Endodermal cell (in vitro differentiated cells): ENCODE measurements at regions not wholly inside any gene's neighbourhood (a gene's known extent, or its start where the extent isn't known, plus 50 kb on each side); places are given as distances from the start of the nearest gene placed in this dataset.
"Not testable (repeated sequence)": the region's sequence is repeated elsewhere in the genome, so short reads cannot be mapped to it uniquely, and the experiment has no call there.

Experiments used
- DNase-seq: peaks from one replicate; pipeline ENCODE4 v3.0.0-alpha.2; 2017
- H3K27ac ChIP-seq: 2 replicates; pipeline ENCODE4 v1.5.1; 2013; ENCODE audit warnings: mild to moderate bottlenecking, low read depth, low read length, moderate library complexity
- H3K27me3 ChIP-seq: 2 replicates; pipeline ENCODE4 v1.6.1; 2013; ENCODE audit warnings: mild to moderate bottlenecking, low read length, moderate library complexity; ENCODE audit not compliant: insufficient read depth, control insufficient read depth, poor library complexity, severe bottlenecking
- H3K36me3 ChIP-seq: 2 replicates; pipeline ENCODE4 v1.7.0; 2013; ENCODE audit warnings: mild to moderate bottlenecking, low read length, moderate library complexity; ENCODE audit not compliant: control insufficient read depth, insufficient read depth
- H3K4me1 ChIP-seq: one replicate; pipeline ENCODE4 v1.7.0; 2013; ENCODE audit warnings: low read length; ENCODE audit not compliant: control insufficient read depth, insufficient read depth
- H3K4me3 ChIP-seq: 2 replicates; pipeline ENCODE4 v1.5.1; 2013; ENCODE audit warnings: mild to moderate bottlenecking, low read length, moderate library complexity
- H3K9ac ChIP-seq: 2 replicates; pipeline ENCODE4 v1.6.1; 2013; ENCODE audit warnings: mild to moderate bottlenecking, low read length, moderate library complexity; ENCODE audit not compliant: poor library complexity, severe bottlenecking; ENCODE audit errors: extremely low read depth
- H3K9me3 ChIP-seq: 2 replicates; pipeline ENCODE4 v1.6.1; 2013; ENCODE audit warnings: mild to moderate bottlenecking, low read length, moderate library complexity; ENCODE audit not compliant: control insufficient read depth
- H3K27ac Mint-ChIP-seq: 2 replicates; pipeline ENCODE4 v1.8.0; 2020; ENCODE audit warnings: mixed read lengths
- H3K27me3 Mint-ChIP-seq: 2 replicates; pipeline ENCODE4 v1.8.0; 2021; ENCODE audit warnings: mild to moderate bottlenecking, mixed read lengths; ENCODE audit not compliant: insufficient read depth
- H3K36me3 Mint-ChIP-seq: 2 replicates; pipeline ENCODE4 v1.8.0; 2020; ENCODE audit warnings: low read depth, mixed read lengths
- H3K4me1 Mint-ChIP-seq: 2 replicates; pipeline ENCODE4 v1.8.0; 2020; ENCODE audit warnings: mixed read lengths
- H3K4me3 Mint-ChIP-seq: 2 replicates; pipeline ENCODE4 v1.8.0; 2020; ENCODE audit warnings: mild to moderate bottlenecking, moderate library complexity, mixed read lengths
- H3K9me3 Mint-ChIP-seq: 2 replicates; pipeline ENCODE4 v1.8.0; 2020; ENCODE audit warnings: mild to moderate bottlenecking, mixed read lengths
- CTCF ChIP-seq: fragments of 200-600 bp; sonication (generic); conservative IDR thresholded peaks from 2 replicates; pipeline ENCODE4 v1.5.0; 2021; ENCODE audit warnings: antibody characterized with exemption, mild to moderate bottlenecking
- WGBS, 2 experiments: methylation state at CpG; one replicate each; pipeline versions ENCODE4 v1.1.5 to v1.1.7; 2013; ENCODE audit warnings: missing lambda C conversion rate in 2 of 2, mixed read lengths in 1 of 2; ENCODE audit not compliant: insufficient coverage in 1 of 2, insufficient read length in 1 of 2; 5-methylcytosine and 5-hydroxymethylcytosine counted together

DNA sequence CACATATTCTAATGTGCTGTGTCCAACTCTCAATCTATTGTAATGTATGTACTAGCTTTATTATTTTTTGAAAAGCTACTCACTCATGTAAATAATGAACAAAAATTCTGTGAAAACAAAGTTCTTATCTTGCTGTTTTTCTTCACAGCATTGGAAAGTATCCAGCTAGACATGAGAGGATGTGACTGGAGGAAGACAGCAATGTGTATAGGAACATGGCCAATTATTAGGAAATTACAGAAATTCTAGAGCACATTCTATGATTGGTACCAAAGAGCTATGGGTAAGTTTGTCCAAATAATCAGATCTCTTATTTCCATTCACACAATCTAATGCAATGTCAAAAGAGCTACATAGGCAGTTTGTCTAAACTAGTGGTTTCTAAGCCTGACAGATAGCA lies 1100.2 kb downstream of the FSCB start:
- H3K9ac ChIP-seq, result no peak overlapping the region
- H3K36me3 ChIP-seq, result no peaks in the 10 kb centered on the region
- no peak for DNase-seq
- H3K27ac ChIP-seq, result no peak overlapping the region
- no peaks in the 10 kb centered on the region for H3K9me3 Mint-ChIP-seq
- H3K4me3 ChIP-seq, result no peak overlapping the region
- TF ChIP-seq CTCF, result no peak
- H3K27ac Mint-ChIP-seq, result no peak overlapping the region
- no peaks in the 10 kb centered on the region for H3K4me1 ChIP-seq
- no peaks in the 10 kb centered on the region for H3K9me3 ChIP-seq
- no peaks in the 10 kb centered on the region for H3K36me3 Mint-ChIP-seq
- no peaks in the 10 kb centered on the region for H3K27me3 Mint-ChIP-seq
- H3K4me1 Mint-ChIP-seq, result no peaks in the 10 kb centered on the region
- no peak overlapping the region for H3K4me3 Mint-ChIP-seq
- H3K27me3 ChIP-seq, result no peaks in the 10 kb centered on the region

GRCh38 chr14:43399289-43399688 lies 1107.8 kb downstream of the FSCB start:
- Histone ChIP-seq H3K36me3 (no peaks in the 10 kb centered on the region), H3K27ac (no peak overlapping the region), H3K9ac (no peak overlapping the region), H3K4me3 (no peak overlapping the region), H3K4me1 (no peaks in the 10 kb centered on the region), H3K27me3 (no peaks in the 10 kb centered on the region), H3K9me3 (no peaks in the 10 kb centered on the region)
- Mint-ChIP-seq H3K27me3 (no peaks in the 10 kb centered on the region), H3K4me3 (no peak overlapping the region), H3K9me3 (no peaks in the 10 kb centered on the region), H3K36me3 (no peaks in the 10 kb centered on the region), H3K27ac (no peak overlapping the region), H3K4me1 (no peaks in the 10 kb centered on the region)
- WGBS, 2 experiments, result 80% methylated on average over 1 of the region's 1 CpG; no CpG with 5 or more reads in 1 of the 2 experiments
- DNase-seq, result no peak
- TF ChIP-seq CTCF, result no peak

DNA sequence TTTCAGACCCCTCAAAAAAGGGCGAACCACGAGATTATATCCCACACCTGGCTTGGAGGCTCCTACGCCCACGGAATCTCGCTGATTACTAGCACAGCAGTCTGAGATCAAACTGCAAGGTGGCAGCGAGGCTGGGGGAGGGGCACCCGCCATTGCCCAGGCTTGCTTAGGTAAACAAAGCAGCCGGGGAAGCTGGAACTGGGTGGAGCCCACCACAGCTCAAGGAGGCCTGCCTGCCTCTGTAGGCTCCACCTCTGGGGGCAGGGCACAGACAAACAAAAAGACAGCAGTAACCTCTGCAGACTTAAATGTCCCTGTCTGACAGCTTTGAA lies 1136.6 kb downstream of the FSCB start:
- 83 to 100% methylated on average over 5 to 8 of the region's 8 CpGs for whole genome bisulfite sequencing, 2 experiments
- not testable (repeated sequence) for H3K9me3 Mint-ChIP-seq, H3K27ac Mint-ChIP-seq, H3K4me3 ChIP-seq, H3K9me3 ChIP-seq, H3K4me3 Mint-ChIP-seq, H3K27me3 Mint-ChIP-seq, H3K36me3 Mint-ChIP-seq, DNase-seq, H3K4me1 Mint-ChIP-seq, H3K9ac ChIP-seq, H3K36me3 ChIP-seq, H3K27me3 ChIP-seq, H3K4me1 ChIP-seq, H3K27ac ChIP-seq

GRCh38 chr14:43369710-43370564 lies 1137.1 kb downstream of the FSCB start:
- Histone ChIP-seq H3K9ac (no peak overlapping the region), H3K36me3 (no peaks in the 10 kb centered on the region), H3K27ac (no peak overlapping the region), H3K9me3 (no peaks in the 10 kb centered on the region), H3K27me3 (no peaks in the 10 kb centered on the region), H3K4me1 (no peaks in the 10 kb centered on the region), H3K4me3 (no peak overlapping the region)
- peaks cover 7% of the 10 kb centered on the region for H3K9me3 Mint-ChIP-seq
- no peak for DNase-seq
- no peak overlapping the region for H3K27ac Mint-ChIP-seq
- WGBS, 2 experiments, result 94 to 99% methylated on average over 15 to 21 of the region's 21 CpGs
- no peaks in the 10 kb centered on the region for H3K4me1 Mint-ChIP-seq
- no peak overlapping the region for H3K4me3 Mint-ChIP-seq
- no peaks in the 10 kb centered on the region for H3K36me3 Mint-ChIP-seq
- no peaks in the 10 kb centered on the region for H3K27me3 Mint-ChIP-seq
- no peak for TF ChIP-seq CTCF
